ENCODE measurements at regions not wholly inside any gene's neighbourhood (a gene's known extent, or its start where the extent isn't known, plus 50 kb on each side); places are given as distances from the start of the nearest gene placed in this dataset.

- no peak for DNase-seq
Measured at GRCh38 chr10:78752221-78752620, 316.5 kb upstream of the ZMIZ1 start.

DNA sequence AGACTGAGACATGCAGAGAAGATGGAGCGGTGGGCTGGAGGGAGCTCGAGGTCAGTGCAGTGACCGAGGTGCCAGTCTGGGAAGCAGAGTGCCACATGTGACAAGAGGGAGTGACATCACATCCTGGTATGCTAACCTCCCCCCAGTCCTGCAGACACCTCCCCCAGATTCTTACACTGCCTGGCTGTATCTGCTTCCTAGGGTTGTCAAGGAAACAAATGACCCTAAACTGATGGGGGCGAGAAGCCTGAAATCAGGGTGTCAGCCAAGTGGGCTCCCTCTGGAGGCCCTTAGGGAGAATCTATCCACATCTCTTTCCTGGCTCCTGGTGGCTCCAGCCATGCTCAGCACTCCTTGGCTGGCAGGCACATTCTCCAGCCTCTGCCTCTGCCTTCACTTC is 316.1 kb upstream of the ZMIZ1 start:
- DNase-seq, result no peak

DNA sequence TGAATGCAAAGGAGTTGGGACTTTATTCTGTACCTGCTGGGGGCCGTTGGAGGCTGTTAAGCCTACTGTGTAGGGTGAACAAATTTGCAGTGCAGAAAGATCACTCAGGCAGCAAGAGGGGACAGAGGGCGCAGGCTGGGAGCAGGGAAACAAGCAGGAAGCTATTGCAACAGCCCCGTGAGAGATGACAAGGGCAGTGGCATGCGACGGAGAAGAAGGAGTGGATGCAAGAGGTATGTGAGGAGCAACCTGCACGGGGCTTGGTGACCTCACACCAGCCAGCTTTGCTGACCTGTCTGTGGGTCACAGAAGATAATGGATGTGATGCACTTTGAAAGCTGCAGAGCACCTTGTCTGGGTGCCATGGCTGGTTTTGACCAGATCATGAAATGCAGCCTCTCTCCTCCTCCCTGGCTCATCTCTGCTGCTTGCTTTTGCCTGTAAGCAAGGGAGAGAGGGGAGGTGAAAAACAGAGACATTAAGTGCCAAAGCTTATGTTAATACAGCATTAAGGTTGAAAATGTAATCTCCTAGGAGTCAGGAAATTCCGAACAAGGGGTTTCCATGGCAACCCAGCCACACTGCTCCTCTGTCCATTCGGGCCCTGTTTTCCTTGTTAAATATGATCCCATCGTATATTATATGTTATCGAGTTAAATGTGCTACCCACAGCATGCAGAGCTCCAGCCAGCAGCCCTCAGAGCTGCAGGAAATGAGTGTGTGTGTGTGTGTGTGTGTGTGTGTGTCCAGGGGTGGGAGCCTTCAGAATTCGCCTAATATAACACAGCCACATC is 314.3 kb upstream of the ZMIZ1 start:
- DNase-seq, result no peak

DNA sequence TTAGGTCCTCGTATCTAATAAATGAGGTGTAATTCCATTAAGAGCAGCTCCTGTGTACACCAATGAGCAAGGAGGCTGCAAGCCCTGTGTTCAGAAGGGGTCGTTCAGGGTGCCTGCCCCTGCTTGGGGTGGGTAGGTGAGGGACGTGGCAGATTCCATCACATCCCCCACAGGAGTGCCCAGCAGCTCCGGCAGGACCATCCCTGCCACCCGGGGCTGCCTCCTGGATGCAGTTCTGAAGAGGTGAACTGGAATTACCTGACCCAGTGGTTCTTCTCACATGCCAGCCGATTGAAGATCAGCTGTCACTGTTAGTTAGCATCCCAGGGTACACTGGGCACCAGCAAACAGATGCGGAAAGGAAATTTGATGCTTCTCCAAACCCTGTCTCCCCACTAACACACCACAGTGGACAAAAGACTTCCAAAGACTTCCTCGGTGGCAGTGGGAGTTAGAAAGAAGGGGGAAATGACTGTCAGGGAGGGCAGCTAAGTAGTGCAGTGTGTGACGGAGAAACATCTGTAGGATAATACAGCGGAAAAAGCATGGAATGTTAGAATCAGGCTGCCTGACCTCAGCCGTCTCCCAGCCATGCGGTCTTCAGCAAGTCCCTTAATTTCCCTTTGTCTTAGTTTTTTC is 313.6 kb upstream of the ZMIZ1 start:
- no peak for DNase-seq

- DNase-seq, result no peak
Measured at GRCh38 chr10:78755877-78756455, 312.8 kb upstream of the ZMIZ1 start.

DNA sequence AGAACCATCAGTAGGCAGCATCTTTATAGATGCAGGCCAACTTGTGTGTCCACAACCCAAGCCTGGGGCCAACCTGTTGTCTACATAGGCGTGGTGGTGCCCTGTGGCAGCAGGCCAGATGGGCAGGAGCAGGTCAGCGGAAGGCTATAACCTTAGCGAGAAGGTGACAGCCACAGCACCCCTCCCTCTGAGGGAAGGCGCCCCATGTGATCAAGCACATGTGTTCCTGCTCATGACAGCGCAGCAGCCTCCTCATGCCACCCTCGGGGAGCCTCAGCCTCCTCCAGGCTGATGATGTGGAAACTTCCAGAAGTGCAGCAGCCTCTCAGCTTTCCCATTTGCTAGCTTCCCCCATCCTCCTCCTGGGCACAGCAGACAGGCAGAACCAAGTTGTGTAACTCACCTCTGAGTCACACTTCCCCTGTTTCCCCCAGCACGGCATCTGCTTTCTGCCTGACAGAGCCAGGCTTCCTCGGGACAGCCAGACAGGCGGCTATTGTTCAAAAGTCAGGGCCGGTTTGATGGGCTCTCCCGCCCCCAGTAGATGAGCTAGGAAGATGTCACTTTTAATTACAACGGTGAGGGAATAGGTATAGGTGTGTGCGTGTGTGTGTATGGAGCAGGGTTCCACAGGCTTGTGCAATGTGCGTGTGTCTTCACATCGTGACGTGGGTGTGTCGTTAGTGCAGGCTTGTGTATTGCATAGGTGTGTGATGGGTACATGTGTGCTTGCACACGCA is 312.0 kb upstream of the ZMIZ1 start:
- DNase-seq, result no peak

GRCh38 chr10:78757344-78757925 is 311.3 kb upstream of the ZMIZ1 start:
- no peak for DNase-seq

- DNase-seq, result no peak
Measured at GRCh38 chr10:78758176-78758575, 310.6 kb upstream of the ZMIZ1 start.

DNA sequence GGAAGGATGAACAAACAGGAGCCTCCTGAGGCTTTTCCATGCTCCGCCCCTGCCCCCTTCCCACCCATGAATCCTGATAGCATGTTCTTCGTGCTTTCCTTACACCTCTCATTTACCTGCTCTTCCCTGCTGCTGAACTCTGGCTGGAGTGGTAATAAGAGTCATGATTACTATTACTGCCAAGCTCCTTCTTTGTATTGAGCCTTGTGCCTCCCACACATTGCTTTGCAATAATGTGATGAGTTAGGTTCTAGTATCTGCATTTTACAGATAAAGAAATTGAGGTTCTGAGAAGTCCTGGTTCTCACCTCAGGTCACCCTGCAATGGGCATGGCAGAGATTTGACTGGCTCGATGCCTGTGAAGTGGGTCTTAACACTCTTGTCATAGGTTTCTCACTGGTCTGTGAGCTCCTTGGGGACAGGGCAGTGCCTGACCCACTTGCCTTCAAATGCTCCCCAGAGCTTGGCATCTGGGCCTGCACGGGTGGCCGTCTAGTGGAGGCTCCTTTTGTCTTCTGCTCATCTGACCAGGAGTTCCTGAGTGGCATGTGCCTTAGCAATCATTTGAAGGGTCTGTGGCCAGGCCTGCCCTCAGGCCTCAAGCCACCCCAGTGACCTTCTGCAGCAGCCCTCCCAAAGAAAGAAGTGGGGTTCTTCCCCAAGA is 309.2 kb upstream of the ZMIZ1 start:
- DNase-seq, result no peak

GRCh38 chr10:78760463-78761310 is 308.1 kb upstream of the ZMIZ1 start:
- DNase-seq, result no peak

DNA sequence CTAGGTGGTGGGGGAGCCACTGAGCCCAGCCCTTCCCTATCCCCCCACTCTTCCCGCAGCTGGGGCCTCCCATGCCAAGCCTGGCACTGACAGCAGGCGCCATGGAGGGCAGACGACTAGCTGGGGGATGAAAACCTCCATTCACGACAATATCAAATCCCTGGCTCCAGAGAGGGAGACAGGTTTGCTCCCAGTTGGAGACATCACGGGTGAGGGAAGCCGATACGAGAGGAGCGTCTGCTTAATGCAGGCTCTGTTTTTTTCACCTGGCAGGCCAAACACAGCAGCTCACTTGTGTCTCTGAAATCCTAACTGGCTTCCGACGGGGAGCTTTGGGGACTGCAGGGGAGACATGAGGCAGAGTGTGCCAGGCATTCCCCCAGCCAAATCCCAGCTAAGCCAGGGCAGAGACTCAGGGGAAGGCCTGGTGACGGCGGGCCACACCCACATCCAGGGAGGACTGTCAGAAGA is 307.4 kb upstream of the ZMIZ1 start:
- no peak for DNase-seq

- no peak for DNase-seq
Measured at GRCh38 chr10:78762086-78762630, 306.6 kb upstream of the ZMIZ1 start.

GRCh38 chr10:78763234-78763633 is 305.5 kb upstream of the ZMIZ1 start:
- no peak for DNase-seq

GRCh38 chr10:78763651-78764395 is 304.9 kb upstream of the ZMIZ1 start:
- DNase-seq, result no peak

- no peak for DNase-seq
Measured at GRCh38 chr10:78764436-78764835, 304.3 kb upstream of the ZMIZ1 start.

DNA sequence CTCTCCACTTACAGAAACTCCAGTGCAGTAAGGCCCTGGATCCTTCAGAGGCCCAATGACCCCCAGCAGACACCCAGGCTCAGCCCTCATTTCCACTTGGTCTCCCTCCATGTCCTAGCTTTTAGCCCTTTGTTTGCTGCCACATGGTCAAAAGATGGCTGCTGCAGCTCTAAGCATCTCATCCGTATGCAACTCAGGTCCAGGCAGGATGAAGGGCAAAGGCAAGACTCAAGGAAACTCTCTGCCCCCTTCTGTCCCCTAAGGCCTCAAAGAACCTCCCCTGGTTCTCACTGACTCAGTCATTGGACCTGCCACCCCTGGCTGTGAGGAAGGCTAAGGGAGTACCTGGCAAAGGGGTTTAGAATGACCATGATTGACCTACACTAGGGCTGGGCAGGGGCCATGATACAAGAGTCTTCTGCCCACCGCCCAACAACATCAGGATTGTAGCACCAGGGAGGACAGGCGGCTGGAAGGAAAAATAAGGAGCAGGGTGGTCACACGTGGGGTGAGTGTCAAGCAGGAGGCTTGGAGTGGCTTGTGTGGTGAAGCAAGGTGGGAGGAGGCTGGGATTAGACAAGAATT is 303.8 kb upstream of the ZMIZ1 start:
- no peak for DNase-seq

DNA sequence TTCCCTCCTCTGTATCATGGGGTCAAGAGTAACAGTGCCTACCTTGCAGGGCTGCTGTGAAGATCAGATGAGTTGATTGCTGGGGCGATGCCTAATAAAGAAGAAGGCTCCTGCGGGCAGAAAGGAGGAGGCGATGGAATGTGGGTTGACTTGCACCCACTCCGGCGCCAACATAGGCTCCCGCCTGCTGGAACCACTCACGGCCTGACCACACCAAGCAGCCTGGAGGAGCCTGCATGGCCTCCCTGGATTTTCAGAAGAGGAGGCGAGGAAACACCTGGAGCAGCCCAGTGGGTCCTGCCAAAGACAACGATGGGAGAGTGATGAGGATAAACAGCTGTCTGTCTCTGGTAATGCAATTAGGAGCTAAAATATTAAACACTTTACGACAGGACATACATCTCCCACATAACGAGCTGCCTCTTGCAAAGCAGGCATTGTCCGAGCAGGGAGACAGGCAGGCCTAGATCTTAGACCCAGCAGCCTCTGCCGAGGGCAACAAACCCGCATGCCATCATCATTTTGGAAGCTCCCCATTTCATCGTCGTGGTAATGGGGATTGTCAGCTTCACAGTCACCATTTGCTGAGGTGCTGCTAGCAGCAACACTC is 302.9 kb upstream of the ZMIZ1 start:
- DNase-seq, result no peak

DNA sequence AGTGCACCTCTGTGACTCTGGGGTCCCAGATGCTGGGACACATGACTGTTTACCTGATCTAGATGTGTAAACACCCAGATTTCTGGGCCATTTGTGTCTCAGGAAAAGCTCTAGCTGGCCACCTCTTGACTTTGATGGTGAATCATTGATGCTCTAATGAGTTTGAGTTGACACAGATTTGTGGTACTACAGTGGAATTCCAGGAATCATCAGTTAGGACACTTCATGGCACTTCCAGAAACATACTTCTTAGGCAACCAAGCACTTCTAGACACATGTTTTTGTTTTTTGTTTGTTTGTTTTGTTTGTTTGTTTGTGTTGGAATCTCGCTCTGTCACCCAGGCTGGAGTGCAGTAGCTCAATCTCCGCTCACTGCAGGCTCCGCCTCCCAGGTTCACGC is 302.2 kb upstream of the ZMIZ1 start:
- no peak for DNase-seq

GRCh38 chr10:78768041-78768835 is 300.5 kb upstream of the ZMIZ1 start:
- DNase-seq, result no peak
